Right cardiac atrium (tissue), 5 donors: ENCODE measurements at regions not wholly inside any gene's neighbourhood (a gene's known extent, or its start where the extent isn't known, plus 50 kb on each side); places are given as distances from the start of the nearest gene placed in this dataset.

Experiments used
- ATAC-seq, 2 donors: fragments of 200-7000 bp; cut with Tn5 transposase; one replicate each; pipeline versions ENCODE4 v1.8.0 to v1.9.1; 2020; ENCODE audit warnings: moderate library complexity in 2 of 2, mild to moderate bottlenecking in 1 of 2
- DNase-seq, 3 donors: peaks; one replicate each; pipeline ENCODE4 v3.0.0-alpha.2; 2020
- H3K27ac ChIP-seq: one replicate; pipeline ENCODE4 v1.5.1; 2013; ENCODE audit warnings: mild to moderate bottlenecking, low read length, control low read depth, moderate library complexity
- H3K27me3 ChIP-seq: one replicate; pipeline ENCODE4 v1.6.1; 2013; ENCODE audit not compliant: control insufficient read depth, insufficient read depth
- H3K4me1 ChIP-seq: one replicate; pipeline ENCODE4 v1.6.1; 2013; ENCODE audit warnings: low read length; ENCODE audit not compliant: control insufficient read depth, insufficient read depth
- H3K4me3 ChIP-seq: one replicate; pipeline ENCODE4 v1.5.1; 2013; ENCODE audit warnings: low read length, control low read depth
- H3K9me3 ChIP-seq: one replicate; pipeline ENCODE4 v1.6.1; 2013; ENCODE audit warnings: low read length; ENCODE audit not compliant: control insufficient read depth
- WGBS: extraction: QIAGEN DNeasy Blood & Tissue Kit; methylation state at CpG from one replicate; pipeline ENCODE4 v1.1.7; 2013; 5-methylcytosine and 5-hydroxymethylcytosine counted together
- intact Hi-C, 4 donors: fragments of 100-400 bp; cut with DNase I; formaldehyde crosslinking; loops; one replicate each; pipeline versions ENCODE4 v1.11.0 to v1.14.0; 2022 to 2023
- donor health status: healthy with polysubstance abuse.
- donor health status: DM: no; HTN: yes; CAD: no.
- donor health status: DM: no; HTN: no; CAD: no.
- donor health status: DM: no; HTN: yes; CAD: no; lungs with severe emphysema.
- donor health status: DM: yes; HTN: yes; CAD: no.

GRCh38 chr7:68922850-68923249 is 675.4 kb upstream of the AUTS2 start:
- H3K27ac ChIP-seq, result no peak overlapping the region
- WGBS, result 73% methylated on average over 8 of the region's 8 CpGs
- DNase-seq (no peak), ATAC-seq (no peak)
- intact Hi-C loops, result no loop called here
- no peaks in the 10 kb centered on the region for H3K4me1 ChIP-seq
- H3K9me3 ChIP-seq, result no peaks in the 10 kb centered on the region
- no peaks in the 10 kb centered on the region for H3K27me3 ChIP-seq
- no peak overlapping the region for H3K4me3 ChIP-seq

- 80% methylated on average over 6 of the region's 6 CpGs for WGBS
These were observed 673.0 kb upstream of the AUTS2 start for GRCh38 chr7:68925241-68925640.

GRCh38 chr7:68929781-68930261 is 668.5 kb upstream of the AUTS2 start:
- 58% methylated on average over 6 of the region's 6 CpGs for WGBS
- ATAC-seq (peak in 1 of 2 donors; percentile 40), DNase-seq (peak in 2 of 3 donors; percentile 18 to 44)
- Histone ChIP-seq H3K9me3 (no peaks in the 10 kb centered on the region), H3K4me3 (no peak overlapping the region), H3K4me1 (no peaks in the 10 kb centered on the region), H3K27ac (no peak overlapping the region), H3K27me3 (no peaks in the 10 kb centered on the region)
- intact Hi-C loops, result no loop called here

More at GRCh38 chr7:68925241-68925640, 673.0 kb upstream of the AUTS2 start:
- Histone ChIP-seq H3K27me3 (no peaks in the 10 kb centered on the region), H3K4me3 (no peak overlapping the region), H3K9me3 (no peaks in the 10 kb centered on the region), H3K4me1 (no peaks in the 10 kb centered on the region), H3K27ac (no peak overlapping the region)
- ATAC-seq, result no peak
- intact Hi-C loops, result no loop called here
- DNase-seq, result no peak

- H3K4me3 ChIP-seq, result no peak overlapping the region
- 37% methylated on average over 10 of the region's 10 CpGs for WGBS
- H3K9me3 ChIP-seq, result no peaks in the 10 kb centered on the region
- intact Hi-C loops, result no loop called here
- H3K27me3 ChIP-seq, result no peaks in the 10 kb centered on the region
- DNase-seq, result peak in 1 of 3 donors; percentile 46
- ATAC-seq, result peak; percentile 42 to 82
- H3K27ac ChIP-seq, result no peak overlapping the region
- no peaks in the 10 kb centered on the region for H3K4me1 ChIP-seq
These were observed 661.7 kb upstream of the AUTS2 start for GRCh38 chr7:68936471-68937035.

- DNase-seq (no peak), ATAC-seq (no peak)
- Histone ChIP-seq H3K27ac (no peak overlapping the region), H3K4me1 (no peaks in the 10 kb centered on the region), H3K27me3 (no peaks in the 10 kb centered on the region), H3K9me3 (no peaks in the 10 kb centered on the region), H3K4me3 (no peak overlapping the region)
- WGBS, result 81% methylated on average over 4 of the region's 4 CpGs
- intact Hi-C loops, result no loop called here
These were observed 660.1 kb upstream of the AUTS2 start for GRCh38 chr7:68938151-68938550.

GRCh38 chr7:68943786-68944185 is 654.5 kb upstream of the AUTS2 start:
- no peaks in the 10 kb centered on the region for H3K27me3 ChIP-seq
- DNase-seq (no peak), ATAC-seq (no peak)
- intact Hi-C loops, result no loop called here
- no peaks in the 10 kb centered on the region for H3K4me1 ChIP-seq
- no peaks in the 10 kb centered on the region for H3K9me3 ChIP-seq
- no peak overlapping the region for H3K27ac ChIP-seq
- no peak overlapping the region for H3K4me3 ChIP-seq

GRCh38 chr7:68955656-68956055 is 642.6 kb upstream of the AUTS2 start:
- 84% methylated on average over 4 of the region's 4 CpGs for WGBS

GRCh38 chr7:68958571-68958970 is 639.7 kb upstream of the AUTS2 start:
- intact Hi-C loops, result no loop called here
- 41% methylated on average over 2 of the region's 2 CpGs for WGBS
- Histone ChIP-seq H3K4me1 (no peaks in the 10 kb centered on the region), H3K9me3 (no peaks in the 10 kb centered on the region), H3K27me3 (no peaks in the 10 kb centered on the region), H3K27ac (no peak overlapping the region), H3K4me3 (no peak overlapping the region)
- ATAC-seq (no peak), DNase-seq (no peak)

More at GRCh38 chr7:68955656-68956055, 642.6 kb upstream of the AUTS2 start:
- ATAC-seq (no peak), DNase-seq (no peak)
- Histone ChIP-seq H3K27me3 (no peaks in the 10 kb centered on the region), H3K4me1 (no peaks in the 10 kb centered on the region), H3K4me3 (no peak overlapping the region), H3K27ac (no peak overlapping the region), H3K9me3 (no peaks in the 10 kb centered on the region)
- intact Hi-C loops, result no loop called here

- no peaks in the 10 kb centered on the region for H3K4me1 ChIP-seq
- no peaks in the 10 kb centered on the region for H3K9me3 ChIP-seq
- 39% methylated on average over 4 of the region's 4 CpGs for whole genome bisulfite sequencing
- no peak overlapping the region for H3K4me3 ChIP-seq
- ATAC-seq, result no peak
- intact Hi-C loops, result no loop called here
- no peaks in the 10 kb centered on the region for H3K27me3 ChIP-seq
- no peak for DNase-seq
- no peak overlapping the region for H3K27ac ChIP-seq
These were observed 634.7 kb upstream of the AUTS2 start for GRCh38 chr7:68963552-68963951.

GRCh38 chr7:68964060-68964459 is 634.2 kb upstream of the AUTS2 start:
- Histone ChIP-seq H3K9me3 (no peaks in the 10 kb centered on the region), H3K27me3 (no peaks in the 10 kb centered on the region), H3K27ac (no peak overlapping the region), H3K4me3 (no peak overlapping the region), H3K4me1 (no peaks in the 10 kb centered on the region)
- DNase-seq (no peak), ATAC-seq (no peak)
- intact Hi-C loops, result no loop called here

- 72% methylated on average over 3 of the region's 3 CpGs for WGBS
- H3K27me3 ChIP-seq, result no peaks in the 10 kb centered on the region
- no peak for ATAC-seq
- no peak for DNase-seq
- no peak overlapping the region for H3K27ac ChIP-seq
- H3K4me3 ChIP-seq, result no peak overlapping the region
- H3K9me3 ChIP-seq, result no peaks in the 10 kb centered on the region
- intact Hi-C loops, result no loop called here
- no peaks in the 10 kb centered on the region for H3K4me1 ChIP-seq
These were observed 632.9 kb upstream of the AUTS2 start for GRCh38 chr7:68965351-68965750.

- no peaks in the 10 kb centered on the region for H3K4me1 ChIP-seq
- no peak for ATAC-seq
- intact Hi-C loops, result no loop called here
- no peak overlapping the region for H3K4me3 ChIP-seq
- H3K27ac ChIP-seq, result no peak overlapping the region
- no peak for DNase-seq
- H3K27me3 ChIP-seq, result no peaks in the 10 kb centered on the region
- no peaks in the 10 kb centered on the region for H3K9me3 ChIP-seq
These were observed 630.7 kb upstream of the AUTS2 start for GRCh38 chr7:68967598-68967997.
